Glomerular endothelial cell (primary cell): ENCODE measurements at regions not wholly inside any gene's neighbourhood (a gene's known extent, or its start where the extent isn't known, plus 50 kb on each side); places are given as distances from the start of the nearest gene placed in this dataset.
"Not testable (repeated sequence)": the region's sequence is repeated elsewhere in the genome, so short reads cannot be mapped to it uniquely, and the experiment has no call there.

Source experiments
- DNase-seq: peaks from one replicate; pipeline ENCODE4 v3.0.0-alpha.2; 2011; ENCODE audit warnings: low read depth, low spot score; ENCODE audit errors: extremely low read depth

DNA sequence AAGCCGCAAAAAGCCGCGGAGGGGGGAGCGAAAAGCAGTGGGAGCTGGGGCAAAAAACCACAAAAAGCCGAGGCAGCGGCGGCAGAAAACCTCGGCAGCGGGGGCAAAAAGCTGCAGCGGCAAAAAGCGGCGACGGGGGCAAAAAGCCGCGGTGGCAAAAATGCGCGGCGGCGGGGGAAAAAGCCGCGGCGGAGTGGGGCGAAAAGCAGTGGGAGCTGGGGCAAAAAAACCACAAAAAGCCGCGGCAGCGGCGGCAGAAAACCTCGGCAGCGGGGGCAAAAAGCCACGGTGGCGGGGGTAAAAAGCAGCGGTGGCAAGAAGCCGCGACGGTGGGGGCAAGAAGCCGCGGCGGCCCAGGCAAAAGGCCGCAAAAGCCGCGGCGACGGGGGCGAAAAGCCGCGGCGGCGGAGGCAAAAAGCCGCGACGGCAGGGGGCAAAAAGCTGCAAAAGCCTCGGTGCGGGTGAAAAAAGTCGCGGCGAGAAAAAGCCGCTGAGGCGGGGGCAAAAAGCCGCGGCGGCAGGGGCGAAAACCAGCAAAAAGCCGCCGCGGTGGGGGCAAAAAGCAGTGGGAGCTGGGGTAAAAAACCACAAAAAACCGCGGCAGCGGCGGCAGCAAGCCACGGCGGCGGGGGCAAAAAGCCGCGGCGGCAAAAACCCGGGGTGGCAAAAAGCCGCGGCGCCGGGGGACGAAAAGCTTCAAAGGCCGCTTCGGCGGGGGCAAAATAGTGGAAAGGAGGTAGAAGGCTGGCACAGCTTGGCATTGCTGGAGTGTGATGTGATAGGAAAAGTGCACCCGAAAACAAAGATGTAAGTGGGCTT, 135.9 kb downstream of the ZNF92 start:
- DNase-seq: no peak

GRCh38 chr7:65510187-65510538, 136.5 kb downstream of the ZNF92 start:
- DNase-seq: not testable (repeated sequence)

DNA sequence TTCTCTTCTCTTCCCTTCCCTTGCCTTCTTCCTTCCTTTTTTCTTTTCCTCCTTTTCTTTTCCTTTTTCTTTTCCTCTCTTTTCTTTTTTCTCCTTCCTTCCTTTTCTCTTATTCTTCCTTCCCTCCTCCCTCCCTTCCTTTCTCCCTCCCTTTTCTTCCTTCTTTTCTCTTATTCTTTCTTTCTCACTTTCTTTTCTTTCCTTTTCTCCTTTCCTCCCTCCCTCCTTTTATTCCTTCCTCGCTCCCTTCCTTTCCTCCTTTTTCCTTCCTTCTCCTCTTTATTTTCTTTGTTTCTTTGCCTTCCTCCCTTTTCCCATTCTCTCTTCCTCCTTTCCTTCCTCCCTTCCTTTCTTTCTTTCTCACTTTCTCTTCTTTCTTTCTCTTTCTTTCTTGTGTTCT, 146.1 kb downstream of the ZNF92 start:
- DNase-seq: not testable (repeated sequence)

DNA sequence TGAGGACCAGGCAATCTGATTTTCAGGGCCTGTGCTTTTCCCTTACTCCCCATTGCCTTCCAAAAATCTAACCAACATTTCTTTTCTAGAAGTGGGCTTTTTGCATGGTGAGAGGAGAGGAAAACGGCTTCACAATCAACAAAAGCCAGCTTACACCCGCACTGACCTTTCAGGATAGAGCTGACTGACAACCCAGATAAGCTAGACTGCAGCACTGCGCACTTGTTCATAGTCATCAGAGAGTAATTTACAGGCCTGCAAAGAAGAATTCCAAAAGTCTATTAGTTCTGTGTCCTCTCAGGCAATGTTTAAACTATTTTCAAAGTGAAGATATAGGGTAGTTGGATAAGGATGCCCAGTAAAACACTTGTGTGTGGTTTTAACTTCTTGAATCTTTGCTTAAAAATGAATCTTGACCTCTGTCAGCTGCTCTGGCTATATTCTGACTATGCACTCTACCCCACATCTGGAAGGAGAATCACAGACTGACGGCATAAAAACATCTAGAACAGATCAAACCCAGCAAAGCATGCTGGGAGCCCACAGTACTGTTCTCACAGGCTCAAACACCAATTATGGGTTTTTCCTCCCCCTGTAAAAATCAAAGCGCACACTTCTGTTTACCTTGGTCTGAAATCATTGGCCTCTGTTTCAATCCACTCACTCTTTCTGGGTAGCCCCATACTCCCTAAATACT, 172.0 kb downstream of the ZNF92 start:
- not testable (repeated sequence) for DNase-seq

GRCh38 chr7:65549589-65550443, 176.2 kb downstream of the ZNF92 start:
- DNase-seq: not testable (repeated sequence)

GRCh38 chr7:65550444-65550809, 176.8 kb downstream of the ZNF92 start:
- not testable (repeated sequence) for DNase-seq

DNA sequence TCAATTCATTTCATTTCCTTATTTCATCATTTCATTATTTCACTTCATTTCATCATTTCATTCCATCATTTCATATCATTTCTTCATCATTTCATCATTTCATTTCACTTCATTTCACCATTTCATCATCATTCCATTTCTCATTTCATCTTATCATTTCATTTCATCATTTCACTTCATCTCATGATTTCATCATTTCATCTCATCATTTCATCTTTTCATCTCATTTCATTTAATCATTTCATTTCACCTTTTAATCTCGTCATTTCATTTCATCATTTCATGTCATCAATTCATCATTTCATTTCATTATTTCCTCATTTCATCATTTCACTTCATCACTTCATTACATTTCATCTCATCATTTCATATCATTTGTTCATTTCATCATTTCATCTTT, 177.4 kb downstream of the ZNF92 start:
- not testable (repeated sequence) for DNase-seq

GRCh38 chr7:65554553-65555476, 181.2 kb downstream of the ZNF92 start:
- DNase-seq: not testable (repeated sequence)

DNA sequence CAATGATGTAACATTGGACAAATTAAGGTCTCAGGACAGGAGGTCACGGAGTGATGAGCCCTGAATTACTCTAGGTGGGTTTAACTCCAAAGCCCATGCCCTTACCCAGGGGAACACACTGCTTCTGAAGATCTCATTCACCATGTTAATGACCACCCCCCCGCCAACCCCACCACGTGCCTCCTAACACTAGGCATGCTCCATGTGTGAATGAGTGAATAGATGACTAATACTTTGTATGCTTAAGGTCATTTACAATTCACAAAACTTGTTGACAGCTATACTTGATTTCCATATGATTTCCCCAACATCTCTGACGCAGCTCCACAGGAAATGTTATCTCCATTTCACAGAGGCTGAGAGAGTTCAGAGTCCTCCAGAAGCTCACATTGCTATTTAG, 184.9 kb downstream of the ZNF92 start:
- DNase-seq: peak; percentile 9

GRCh38 chr7:65561786-65562372, 188.2 kb downstream of the ZNF92 start:
- DNase-seq: not testable (repeated sequence)

- DNase-seq: not testable (repeated sequence)
These were observed 188.9 kb downstream of the ZNF92 start for GRCh38 chr7:65562522-65562921.

GRCh38 chr7:65563333-65563732, 189.7 kb downstream of the ZNF92 start:
- DNase-seq: not testable (repeated sequence)

DNA sequence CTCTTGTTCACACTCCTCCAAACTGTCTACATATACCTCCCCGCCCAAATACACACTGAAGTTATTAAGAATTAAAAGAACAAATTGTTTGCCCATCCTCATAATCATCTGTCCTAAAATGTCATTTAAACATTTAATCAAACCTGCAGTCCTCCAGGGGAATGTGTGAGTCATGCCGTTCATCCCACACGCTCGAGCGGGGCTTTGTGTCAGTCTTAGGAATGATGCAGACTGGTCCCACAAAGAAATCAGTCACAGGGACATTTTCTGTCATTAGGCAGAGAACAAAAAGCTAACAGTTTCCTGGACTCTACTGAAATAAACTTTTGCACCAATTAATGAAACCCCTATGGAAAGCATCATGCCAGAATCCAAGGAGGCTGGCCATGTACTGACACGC, 194.6 kb downstream of the ZNF92 start:
- DNase-seq: not testable (repeated sequence)

DNA sequence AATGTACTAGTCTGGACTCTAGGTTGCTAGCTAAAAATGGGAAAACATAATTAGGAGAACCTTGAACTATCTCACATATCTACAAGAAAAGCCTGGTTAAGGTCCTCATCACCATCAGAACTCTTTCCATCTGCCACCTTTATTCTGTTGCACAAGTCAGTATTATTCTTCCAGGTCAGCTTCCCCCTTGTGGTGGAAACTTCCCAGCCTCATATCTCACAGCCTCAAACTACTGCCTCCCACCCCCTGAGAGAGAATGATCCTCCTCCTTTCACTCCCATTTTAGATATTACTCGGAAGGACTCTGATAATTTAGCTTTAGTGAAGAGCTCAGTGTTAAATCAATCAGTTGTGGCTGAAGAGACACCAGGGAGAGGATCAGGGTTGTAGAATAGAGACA, 197.3 kb downstream of the ZNF92 start:
- DNase-seq: not testable (repeated sequence)

DNA sequence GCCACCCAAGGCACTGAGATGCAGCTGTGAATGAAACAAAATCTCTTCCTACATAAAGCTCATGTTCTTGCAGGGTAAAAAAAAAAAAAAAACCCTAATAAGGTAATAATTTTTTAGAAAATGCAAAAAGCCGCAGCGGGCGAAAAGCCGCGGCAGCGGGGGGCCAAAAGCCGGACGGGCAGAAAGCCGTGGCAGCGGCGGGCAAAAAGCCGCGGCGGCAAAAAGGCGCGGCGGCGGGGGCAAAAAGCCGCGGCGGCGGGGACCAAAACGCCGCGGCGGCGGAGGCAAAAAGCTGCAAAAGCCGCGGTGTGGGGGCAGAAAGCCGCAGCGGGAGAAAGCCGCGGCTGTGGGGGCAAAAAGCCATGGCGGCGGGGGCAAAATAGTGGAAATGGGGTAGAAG, 198.9 kb downstream of the ZNF92 start:
- DNase-seq: not testable (repeated sequence)

- DNase-seq: not testable (repeated sequence)
These were observed 202.7 kb downstream of the ZNF92 start for GRCh38 chr7:65576370-65576769.

- not testable (repeated sequence) for DNase-seq
These were observed 209.0 kb downstream of the ZNF92 start for GRCh38 chr7:65582518-65583119.

DNA sequence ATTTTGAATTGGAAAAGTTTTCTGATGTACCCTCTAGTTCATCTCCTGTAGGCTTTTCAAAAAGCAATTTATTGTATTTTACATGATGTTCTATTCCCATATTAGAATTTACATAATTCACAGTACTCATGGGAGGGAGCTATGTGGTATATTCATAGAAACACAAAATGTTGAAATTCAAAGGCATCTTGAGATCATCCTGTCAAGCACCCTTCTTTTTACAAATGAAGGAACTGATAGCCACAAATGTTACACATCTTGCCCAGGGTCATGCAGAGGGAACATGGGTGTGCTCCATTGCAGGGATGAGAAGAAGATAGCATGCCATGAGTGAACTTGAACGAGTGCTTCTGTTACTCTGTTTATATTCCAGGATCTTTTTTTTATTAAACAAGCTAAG, 228.8 kb downstream of the ZNF92 start:
- not testable (repeated sequence) for DNase-seq

- no peak for DNase-seq
These were observed 235.5 kb downstream of the ZNF92 start for GRCh38 chr7:65609131-65609530.
